A673 (cell line): ENCODE measurements at regions not wholly inside any gene's neighbourhood (a gene's known extent, or its start where the extent isn't known, plus 50 kb on each side); places are given as distances from the start of the nearest gene placed in this dataset.

ENCODE experiments used
- BruUV-seq: library from RNA; stranded (reverse); fragments of 400-500 nt; replicated peaks from 2 replicates; lab custom pipeline; 2021; lab: Mats Ljungman, UMichigan
- CTCF ChIA-PET: fragments of 300-600 bp; sonication (Branson Sonifier 250); formaldehyde crosslinking; loops from one replicate; lab custom pipeline; 2022; ENCODE audit warnings: antibody characterized with exemption; lab: Charles Lee
- POLR2A ChIA-PET: fragments of 300-600 bp; sonication (Branson Sonifier 250); formaldehyde crosslinking; loops from one replicate; lab custom pipeline; 2022; ENCODE audit warnings: antibody characterized with exemption; ENCODE audit not compliant: low non-redundant PET; lab: Charles Lee
- DNase-seq: peaks from one replicate; pipeline ENCODE4 v3.0.0-alpha.2; 2015; ENCODE audit warnings: low spot score
- H3K27ac ChIP-seq: fragments of 200-600 bp; sonication (generic); 2 replicates; pipeline ENCODE4 v1.5.1; 2016; ENCODE audit warnings: mixed run types, low read depth, mild to moderate bottlenecking, mixed read lengths, antibody characterized with exemption, low read length; ENCODE audit not compliant: poor library complexity, severe bottlenecking
- H3K27me3 ChIP-seq: fragments of 200-600 bp; sonication (generic); replicated peaks from 2 replicates; pipeline ENCODE4 v1.6.1; 2017; ENCODE audit warnings: mixed run types, low read depth, mild to moderate bottlenecking, mixed read lengths, antibody characterized with exemption, low read length; ENCODE audit not compliant: insufficient read depth, poor library complexity
- H3K36me3 ChIP-seq: fragments of 200-600 bp; sonication (generic); 2 replicates; pipeline ENCODE4 v1.6.1; 2016; ENCODE audit warnings: mixed run types, mild to moderate bottlenecking, mixed read lengths, antibody characterized with exemption, low read length; ENCODE audit not compliant: insufficient read depth, poor library complexity, severe bottlenecking
- H3K4me1 ChIP-seq: fragments of 200-600 bp; sonication (generic); 2 replicates; pipeline ENCODE4 v1.6.1; 2017; ENCODE audit warnings: mixed run types, mild to moderate bottlenecking, mixed read lengths, antibody characterized with exemption, low read length; ENCODE audit not compliant: insufficient read depth, poor library complexity, severe bottlenecking
- H3K4me3 ChIP-seq: fragments of 200-600 bp; sonication (generic); 2 replicates; pipeline ENCODE4 v1.5.1; 2016; ENCODE audit warnings: low read depth, mixed run types, mild to moderate bottlenecking, mixed read lengths, low read length; ENCODE audit not compliant: poor library complexity, severe bottlenecking
- H3K9me3 ChIP-seq: fragments of 200-600 bp; sonication (generic); 2 replicates; pipeline ENCODE4 v1.6.1; 2016; ENCODE audit warnings: mixed run types, low read depth, mild to moderate bottlenecking, mixed read lengths, antibody characterized with exemption, low read length; ENCODE audit not compliant: poor library complexity, severe bottlenecking
- CTCF ChIP-seq: fragments of 300-800, 200-600 bp; sonication (generic); conservative IDR thresholded peaks from 2 replicates; pipeline ENCODE4 v1.5.1; 2017; ENCODE audit warnings: low read depth, mild to moderate bottlenecking, antibody characterized with exemption, low read length, moderate library complexity, mixed read lengths
- EZH2 ChIP-seq: fragments of 200-600 bp; sonication (generic); IDR thresholded peaks from 2 replicates; pipeline ENCODE4 v1.6.1; 2017; ENCODE audit warnings: borderline replicate concordance, low read depth, mild to moderate bottlenecking, mixed read lengths, antibody characterized with exemption, low read length; ENCODE audit not compliant: poor library complexity, severe bottlenecking
- intact Hi-C: fragments of 100-400 bp; cut with micrococcal nuclease; formaldehyde crosslinking; loops from one replicate; pipeline ENCODE4 v1.10.0; 2022; ENCODE audit not compliant: unreplicated experiment

- no TSS peak for BruUV-seq
- Histone ChIP-seq H3K4me1 (no peaks in the 10 kb centered on the region), H3K9me3 (no peaks in the 10 kb centered on the region), H3K36me3 (no peaks in the 10 kb centered on the region), H3K27me3 (no peaks in the 10 kb centered on the region), H3K4me3 (no peak overlapping the region), H3K27ac (no peak overlapping the region)
- no peak for DNase-seq
- TF ChIP-seq EZH2 (no peak), CTCF (no peak)
- intact Hi-C loops = no loop called here
- ChIA-PET CTCF (no interaction called here), POLR2A (no interaction called here)
Observed at GRCh38 chr13:38496917-38497316, 147.3 kb downstream of the UFM1 start.

- no peaks in the 10 kb centered on the region for H3K9me3 ChIP-seq
- BruUV-seq = no TSS peak
- ChIA-PET CTCF (no interaction called here), POLR2A (no interaction called here)
- no peak for DNase-seq
- TF ChIP-seq EZH2 = no peak
- no peak for TF ChIP-seq CTCF
- H3K36me3 ChIP-seq = no peaks in the 10 kb centered on the region
- no peak overlapping the region for H3K27ac ChIP-seq
- intact Hi-C loops = no loop called here
- H3K4me3 ChIP-seq = no peak overlapping the region
- H3K27me3 ChIP-seq = no peaks in the 10 kb centered on the region
- H3K4me1 ChIP-seq = no peaks in the 10 kb centered on the region
Observed at GRCh38 chr13:38498271-38498670, 148.6 kb downstream of the UFM1 start.

- Histone ChIP-seq H3K9me3 (no peaks in the 10 kb centered on the region), H3K27ac (no peak overlapping the region), H3K4me3 (no peak overlapping the region), H3K36me3 (no peaks in the 10 kb centered on the region), H3K27me3 (no peaks in the 10 kb centered on the region), H3K4me1 (no peaks in the 10 kb centered on the region)
- intact Hi-C loops = no loop called here
- TF ChIP-seq EZH2 = no peak
- no TSS peak for BruUV-seq
- ChIA-PET CTCF (no interaction called here), POLR2A (no interaction called here)
- no peak for DNase-seq
Observed at GRCh38 chr13:38514575-38514974, 164.9 kb downstream of the UFM1 start.

- no peak overlapping the region for H3K4me3 ChIP-seq
- DNase-seq = no peak
- H3K4me1 ChIP-seq = no peaks in the 10 kb centered on the region
- no peaks in the 10 kb centered on the region for H3K27me3 ChIP-seq
- no peak overlapping the region for H3K27ac ChIP-seq
- CTCF ChIA-PET = no interaction called here
- intact Hi-C loops = no loop called here
- H3K36me3 ChIP-seq = no peaks in the 10 kb centered on the region
- no peaks in the 10 kb centered on the region for H3K9me3 ChIP-seq
- POLR2A ChIA-PET = no interaction called here
- no peak for TF ChIP-seq EZH2
- no peak for TF ChIP-seq CTCF
- no TSS peak for BruUV-seq
Observed at GRCh38 chr13:38518328-38518727, 168.5 kb upstream of the FREM2 start.
